ENCODE measurements at regions not wholly inside any gene's neighbourhood (a gene's known extent, or its start where the extent isn't known, plus 50 kb on each side); places are given as distances from the start of the nearest gene placed in this dataset.

- peak; percentile 90 for DNase-seq (ENCODE audit: low read depth)
- TF ChIP-seq CTCF (IDR thresholded peaks at IDR 0.05; ENCODE audit: insufficient read depth, low read depth, low read length, missing control alignments) = no peak
- H3K4me3 ChIP-seq (ENCODE audit: low read length) = no peak overlapping the region
Observed at GRCh38 chr4:52317981-52318380, 266.9 kb downstream of the SPATA18 start.

- no peak for DNase-seq (ENCODE audit: low read depth)
- TF ChIP-seq CTCF (IDR thresholded peaks at IDR 0.05; ENCODE audit: insufficient read depth, low read depth, low read length, missing control alignments) = no peak
- no peak overlapping the region for H3K4me3 ChIP-seq (ENCODE audit: low read length)
Observed at GRCh38 chr4:52329894-52330293, 278.8 kb downstream of the SPATA18 start.

- H3K4me3 ChIP-seq (ENCODE audit: low read length) = no peak overlapping the region
- no peak for TF ChIP-seq CTCF (IDR thresholded peaks at IDR 0.05; ENCODE audit: insufficient read depth, low read depth, low read length, missing control alignments)
- no peak for DNase-seq (ENCODE audit: low read depth)
Observed at GRCh38 chr4:52343595-52343994, 292.5 kb downstream of the SPATA18 start.

GRCh38 chr4:52350926-52351325 is 299.8 kb downstream of the SPATA18 start:
- no peak overlapping the region for H3K4me3 ChIP-seq (ENCODE audit: low read length)
- no peak for DNase-seq (ENCODE audit: low read depth)
- no peak for TF ChIP-seq CTCF (IDR thresholded peaks at IDR 0.05; ENCODE audit: insufficient read depth, low read depth, low read length, missing control alignments)

- no peak for TF ChIP-seq CTCF (IDR thresholded peaks at IDR 0.05; ENCODE audit: insufficient read depth, low read depth, low read length, missing control alignments)
- no peak for DNase-seq (ENCODE audit: low read depth)
Observed at GRCh38 chr4:52358366-52358765, 300.7 kb downstream of the USP46 start.

GRCh38 chr4:52358883-52359321 is 300.2 kb downstream of the USP46 start:
- DNase-seq (ENCODE audit: low read depth) = no peak
- H3K4me3 ChIP-seq (ENCODE audit: low read length) = no peak overlapping the region
- no peak for TF ChIP-seq CTCF (IDR thresholded peaks at IDR 0.05; ENCODE audit: insufficient read depth, low read depth, low read length, missing control alignments)

More at GRCh38 chr4:52358366-52358765, 300.7 kb downstream of the USP46 start:
- no peak overlapping the region for H3K4me3 ChIP-seq (ENCODE audit: low read length)

- no peak for DNase-seq (ENCODE audit: low read depth)
- H3K4me3 ChIP-seq (ENCODE audit: low read length) = no peak overlapping the region
- no peak for TF ChIP-seq CTCF (IDR thresholded peaks at IDR 0.05; ENCODE audit: insufficient read depth, low read depth, low read length, missing control alignments)
Observed at GRCh38 chr4:52366191-52366590, 292.9 kb downstream of the USP46 start.
